ENCODE measurements at regions not wholly inside any gene's neighbourhood (a gene's known extent, or its start where the extent isn't known, plus 50 kb on each side); places are given as distances from the start of the nearest gene placed in this dataset.

DNA sequence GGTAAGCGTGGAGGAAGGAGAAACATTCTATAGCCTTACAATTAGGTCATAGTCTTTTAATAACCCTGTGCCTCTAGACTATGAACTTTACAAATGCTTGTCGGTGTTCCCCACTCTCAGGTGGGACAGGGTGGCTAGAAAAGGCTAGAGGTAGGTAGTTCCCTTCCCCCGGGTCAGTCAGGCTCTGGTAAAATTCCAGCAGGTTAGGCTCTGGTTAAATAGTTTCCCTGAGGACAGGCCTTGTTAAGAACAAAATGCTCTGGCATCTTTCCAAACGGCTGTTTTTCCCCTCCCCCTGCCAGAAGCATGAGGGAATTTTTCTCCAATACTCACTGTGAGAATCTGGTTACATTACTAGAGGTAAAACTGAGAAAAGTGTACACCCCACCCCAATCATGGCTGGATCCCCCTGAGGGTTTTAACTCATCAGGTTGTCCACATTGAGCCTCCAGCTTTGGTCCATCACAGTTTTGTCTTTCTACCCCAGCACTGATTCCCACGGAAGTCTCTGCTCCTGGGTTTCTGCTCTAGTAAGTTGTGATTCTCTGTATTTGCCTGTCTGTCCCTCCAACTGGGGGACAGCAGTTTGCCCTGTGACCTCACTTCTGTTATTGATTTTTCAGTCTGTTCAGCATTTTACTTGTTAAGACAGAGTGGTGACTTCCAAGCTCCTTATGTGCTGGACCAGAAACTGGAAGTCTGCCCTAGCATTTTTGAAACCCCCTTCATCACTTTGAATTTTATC lies 84.7 kb upstream of the ADGRF1 start:
- CTCF ChIA-PET, result interaction anchor here (1.2 kb wide), 1 partner anchor 9 kb away, joined by 4 read pairs; no protein-coding TSS in a partner anchor
- Histone ChIP-seq H3K27me3 (ENCODE audit: control insufficient read depth in 2 of 2, insufficient read depth in 2 of 2, low read length in 2 of 2) (no peaks in the 10 kb centered on the region), H3K4me3 (replicated peaks in 1 of 3; ENCODE audit: insufficient read depth in 1 of 3, low read depth in 1 of 3, low read length in 3 of 3) (no peak overlapping the region), H3K9ac (replicated peaks; ENCODE audit: extremely low read depth, insufficient read depth, low read length) (no peak overlapping the region), H4K20me1 (replicated peaks; ENCODE audit: control insufficient read depth, extremely low read depth, insufficient read depth, low read length) (no peaks in the 10 kb centered on the region), H2AFZ (ENCODE audit: low read depth, low read length) (no peak overlapping the region), H3K27ac (ENCODE audit: insufficient read depth, low read depth, low read length) (no peak overlapping the region), H3K4me2 (ENCODE audit: insufficient read depth, low read length) (no peak overlapping the region), H3K36me3 (ENCODE audit: control insufficient read depth in 2 of 2, extremely low read depth in 1 of 2, insufficient read depth in 2 of 2, low read length in 2 of 2) (no peaks in the 10 kb centered on the region), H3K9me1 (replicated peaks; ENCODE audit: control insufficient read depth, extremely low read depth, insufficient read depth, low read length) (no peaks in the 10 kb centered on the region), H3K79me2 (ENCODE audit: control insufficient read depth, insufficient read depth, low read length) (no peaks in the 10 kb centered on the region), H3K4me1 (ENCODE audit: control insufficient read depth, extremely low read depth, insufficient read depth, low read length) (peaks cover 2% of the 10 kb centered on the region), H3K9me3 (replicated peaks; ENCODE audit: control insufficient read depth, insufficient read depth, low read length) (no peaks in the 10 kb centered on the region)
- no TSS peak for BruUV-seq (replicated peaks)
- POLR2A ChIA-PET, result no interaction called here
- TF ChIP-seq POLR2AphosphoS5 (IDR thresholded peaks at IDR 0.05; ENCODE audit: insufficient read depth, low read depth, low read length) (no peak), JUN (IDR thresholded peaks at IDR 0.05; ENCODE audit: borderline replicate concordance, insufficient read depth, insufficient read length, low read depth) (no peak), POLR2A (IDR thresholded peaks at IDR 0.05; ENCODE audit: low read depth, low read length) (no peak), GATA2 (IDR thresholded peaks at IDR 0.05; ENCODE audit: insufficient read depth, insufficient read length, low read depth, low read length) (no peak), EZH2 (IDR thresholded peaks at IDR 0.05; ENCODE audit: borderline replicate concordance, low read depth, low read length, severe bottlenecking) (no peak)
- TF ChIP-seq, protein P1, sequence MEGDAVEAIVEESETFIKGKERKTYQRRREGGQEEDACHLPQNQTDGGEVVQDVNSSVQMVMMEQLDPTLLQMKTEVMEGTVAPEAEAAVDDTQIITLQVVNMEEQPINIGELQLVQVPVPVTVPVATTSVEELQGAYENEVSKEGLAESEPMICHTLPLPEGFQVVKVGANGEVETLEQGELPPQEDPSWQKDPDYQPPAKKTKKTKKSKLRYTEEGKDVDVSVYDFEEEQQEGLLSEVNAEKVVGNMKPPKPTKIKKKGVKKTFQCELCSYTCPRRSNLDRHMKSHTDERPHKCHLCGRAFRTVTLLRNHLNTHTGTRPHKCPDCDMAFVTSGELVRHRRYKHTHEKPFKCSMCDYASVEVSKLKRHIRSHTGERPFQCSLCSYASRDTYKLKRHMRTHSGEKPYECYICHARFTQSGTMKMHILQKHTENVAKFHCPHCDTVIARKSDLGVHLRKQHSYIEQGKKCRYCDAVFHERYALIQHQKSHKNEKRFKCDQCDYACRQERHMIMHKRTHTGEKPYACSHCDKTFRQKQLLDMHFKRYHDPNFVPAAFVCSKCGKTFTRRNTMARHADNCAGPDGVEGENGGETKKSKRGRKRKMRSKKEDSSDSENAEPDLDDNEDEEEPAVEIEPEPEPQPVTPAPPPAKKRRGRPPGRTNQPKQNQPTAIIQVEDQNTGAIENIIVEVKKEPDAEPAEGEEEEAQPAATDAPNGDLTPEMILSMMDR (IDR thresholded peaks at IDR 0.05; ENCODE audit: extremely low read depth in 1 of 2, insufficient read depth in 1 of 2, low read depth in 1 of 2, low read length in 2 of 2), result no peak
- TF ChIP-seq, protein P2, sequence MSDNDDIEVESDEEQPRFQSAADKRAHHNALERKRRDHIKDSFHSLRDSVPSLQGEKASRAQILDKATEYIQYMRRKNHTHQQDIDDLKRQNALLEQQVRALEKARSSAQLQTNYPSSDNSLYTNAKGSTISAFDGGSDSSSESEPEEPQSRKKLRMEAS (IDR thresholded peaks at IDR 0.05; ENCODE audit: insufficient read depth, insufficient read length), result no peak
- no peak for FAIRE-seq
- dilution Hi-C loops (cut with MboI; ENCODE audit: extremely low pct_ligation_motif_present, low sequenced_read_pairs) (no loop called here), intact Hi-C loops (cut with micrococcal nuclease) (no loop called here)
- DNase-seq (ENCODE audit: low read depth, low spot score), result peak; percentile 51
